Esophagus muscularis mucosa (tissue), 4 donors: ENCODE measurements at regions not wholly inside any gene's neighbourhood (a gene's known extent, or its start where the extent isn't known, plus 50 kb on each side); places are given as distances from the start of the nearest gene placed in this dataset.

Source experiments
- DNase-seq: peaks from one replicate; pipeline ENCODE4 v3.0.0-alpha.2; 2017; ENCODE audit errors: extremely low spot score
- H3K27ac ChIP-seq, 4 donors: fragments of 200-600 bp; sonication (generic); replicated peaks in 1 of 4; 1 replicate in 3 of 4; 2 replicates in 1 of 4; pipeline ENCODE4 v1.5.1; 2016 to 2019; ENCODE audit warnings: mild to moderate bottlenecking in 1 of 4
- H3K27me3 ChIP-seq, 4 donors: fragments of 200-600 bp; sonication (generic); one replicate each; pipeline versions ENCODE4 v1.5.1 to v1.6.0; 2016 to 2019
- H3K36me3 ChIP-seq, 4 donors: fragments of 200-600 bp; sonication (generic); one replicate each; pipeline ENCODE4 v1.5.1; 2016 to 2019
- H3K4me1 ChIP-seq, 4 donors: fragments of 200-600 bp; sonication (generic); one replicate each; pipeline ENCODE4 v1.5.1; 2016 to 2019
- H3K4me3 ChIP-seq, 4 donors: fragments of 200-600 bp; sonication (generic); 1 replicate in 2 of 4; 2 replicates in 2 of 4; pipeline ENCODE4 v1.5.1; 2016 to 2019; ENCODE audit warnings: mild to moderate bottlenecking in 4 of 4, moderate library complexity in 1 of 4
- H3K9me3 ChIP-seq, 4 donors: fragments of 200-600 bp; sonication (generic); 1 replicate in 3 of 4; 2 replicates in 1 of 4; pipeline ENCODE4 v1.5.1; 2016 to 2019
- EP300 ChIP-seq: sonication (generic); formaldehyde crosslinking; IDR thresholded peaks from one replicate; pipeline ENCODE4 v1.6.1; 2017; ENCODE audit warnings: antibody characterized with exemption
- POLR2A ChIP-seq: fragments of 450-650 bp; IDR thresholded peaks from one replicate; pipeline ENCODE4 v1.6.1; 2017; ENCODE audit warnings: antibody characterized with exemption, moderate library complexity, mild to moderate bottlenecking, low read depth
- POLR2AphosphoS5 ChIP-seq, 2 donors: sonication (generic); formaldehyde crosslinking; IDR thresholded peaks; one replicate each; pipeline ENCODE4 v1.6.1; 2017; ENCODE audit warnings: antibody characterized with exemption in 2 of 2
- WGBS: methylation state at CpG from one replicate; pipeline ENCODE4 v1.1.5; 2018; 5-methylcytosine and 5-hydroxymethylcytosine counted together
- intact Hi-C: fragments of 100-400 bp; cut with DNase I; formaldehyde crosslinking; loops from one replicate; pipeline ENCODE4 v1.15.1; 2023
- TF ChIP-seq, protein P1 (sequence below), 3 experiments: fragments of 200-600 bp in 2 of 3; fragments of 450-650 bp in 1 of 3; sonication (generic) in 2 of 3; IDR thresholded peaks; one replicate each; pipeline ENCODE4 v1.5.1; 2017 to 2019; ENCODE audit warnings: antibody characterized with exemption in 3 of 3, mild to moderate bottlenecking in 2 of 3, moderate library complexity in 1 of 3

- Histone ChIP-seq H3K36me3 (no peaks in the 10 kb centered on the region), H3K27ac (no peak overlapping the region), H3K4me3 (no peak overlapping the region), H3K27me3 (no peaks in the 10 kb centered on the region), H3K4me1 (no peaks in the 10 kb centered on the region), H3K9me3 (no peaks in the 10 kb centered on the region)
- TF ChIP-seq POLR2AphosphoS5 (IDR thresholded peaks at IDR 0.05): no peak
- TF ChIP-seq, protein P1, sequence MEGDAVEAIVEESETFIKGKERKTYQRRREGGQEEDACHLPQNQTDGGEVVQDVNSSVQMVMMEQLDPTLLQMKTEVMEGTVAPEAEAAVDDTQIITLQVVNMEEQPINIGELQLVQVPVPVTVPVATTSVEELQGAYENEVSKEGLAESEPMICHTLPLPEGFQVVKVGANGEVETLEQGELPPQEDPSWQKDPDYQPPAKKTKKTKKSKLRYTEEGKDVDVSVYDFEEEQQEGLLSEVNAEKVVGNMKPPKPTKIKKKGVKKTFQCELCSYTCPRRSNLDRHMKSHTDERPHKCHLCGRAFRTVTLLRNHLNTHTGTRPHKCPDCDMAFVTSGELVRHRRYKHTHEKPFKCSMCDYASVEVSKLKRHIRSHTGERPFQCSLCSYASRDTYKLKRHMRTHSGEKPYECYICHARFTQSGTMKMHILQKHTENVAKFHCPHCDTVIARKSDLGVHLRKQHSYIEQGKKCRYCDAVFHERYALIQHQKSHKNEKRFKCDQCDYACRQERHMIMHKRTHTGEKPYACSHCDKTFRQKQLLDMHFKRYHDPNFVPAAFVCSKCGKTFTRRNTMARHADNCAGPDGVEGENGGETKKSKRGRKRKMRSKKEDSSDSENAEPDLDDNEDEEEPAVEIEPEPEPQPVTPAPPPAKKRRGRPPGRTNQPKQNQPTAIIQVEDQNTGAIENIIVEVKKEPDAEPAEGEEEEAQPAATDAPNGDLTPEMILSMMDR (IDR thresholded peaks at IDR 0.05): no peak
- no peak for TF ChIP-seq EP300
- no peak for TF ChIP-seq POLR2A
- intact Hi-C loops: no loop called here
- 76% methylated on average over 2 of the region's 2 CpGs for WGBS
- DNase-seq: no peak
These were observed 243.9 kb upstream of the POT1 start for GRCh38 chr7:125173571-125173970.

DNA sequence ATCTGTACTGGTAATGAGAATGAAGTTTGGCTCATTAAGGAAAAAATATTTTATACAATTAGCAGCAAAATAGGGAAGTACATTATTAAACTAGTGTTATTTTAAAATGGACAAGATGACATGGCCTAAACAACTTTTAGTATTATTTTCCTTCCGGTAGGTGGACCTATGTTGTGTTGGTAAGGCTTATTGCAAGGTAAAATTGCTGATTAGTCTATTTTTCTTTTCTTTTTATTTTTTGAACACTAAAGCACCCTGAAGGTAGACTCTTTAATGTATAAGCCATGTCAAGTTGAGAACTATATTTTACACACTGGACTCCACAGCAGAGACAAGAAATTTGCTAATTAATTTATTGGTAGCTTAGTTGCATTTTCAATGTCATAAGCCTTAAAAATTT lies 239.5 kb upstream of the POT1 start:
- Histone ChIP-seq H3K4me3 (no peak overlapping the region), H3K27me3 (no peaks in the 10 kb centered on the region), H3K9me3 (no peaks in the 10 kb centered on the region), H3K27ac (no peak overlapping the region), H3K4me1 (no peaks in the 10 kb centered on the region), H3K36me3 (no peaks in the 10 kb centered on the region)
- 96% methylated on average over 1 of the region's 1 CpG for WGBS
- intact Hi-C loops: no loop called here
- DNase-seq: no peak
- TF ChIP-seq POLR2A (no peak), POLR2AphosphoS5 (IDR thresholded peaks at IDR 0.05) (no peak), EP300 (no peak)
- TF ChIP-seq, protein P1 (IDR thresholded peaks at IDR 0.05): no peak

GRCh38 chr7:125154930-125155329 lies 225.3 kb upstream of the POT1 start:
- Histone ChIP-seq H3K9me3 (no peaks in the 10 kb centered on the region), H3K27ac (no peak overlapping the region), H3K4me3 (no peak overlapping the region), H3K27me3 (peaks cover 0 to 3% (median 0%) of the 10 kb centered on the region in 4 donors), H3K36me3 (no peaks in the 10 kb centered on the region), H3K4me1 (no peaks in the 10 kb centered on the region)
- 83% methylated on average over 1 of the region's 1 CpG for WGBS
- intact Hi-C loops: no loop called here
- DNase-seq: no peak
- TF ChIP-seq EP300 (no peak), POLR2AphosphoS5 (IDR thresholded peaks at IDR 0.05) (no peak), POLR2A (no peak)
- TF ChIP-seq, protein P1 (IDR thresholded peaks at IDR 0.05): no peak

GRCh38 chr7:125149151-125149550 lies 219.5 kb upstream of the POT1 start:
- TF ChIP-seq POLR2AphosphoS5 (IDR thresholded peaks at IDR 0.05): no peak
- TF ChIP-seq EP300: no peak
- TF ChIP-seq POLR2A: no peak
- TF ChIP-seq, protein P1 (IDR thresholded peaks at IDR 0.05): no peak
- Histone ChIP-seq H3K4me1 (no peaks in the 10 kb centered on the region), H3K27ac (no peak overlapping the region), H3K4me3 (no peak overlapping the region), H3K27me3 (no peaks in the 10 kb centered on the region), H3K36me3 (no peaks in the 10 kb centered on the region), H3K9me3 (no peaks in the 10 kb centered on the region)
- no peak for DNase-seq
- intact Hi-C loops: no loop called here
- WGBS: 52% methylated on average over 1 of the region's 1 CpG

- Histone ChIP-seq H3K27ac (no peak overlapping the region), H3K27me3 (no peaks in the 10 kb centered on the region), H3K36me3 (no peaks in the 10 kb centered on the region), H3K4me3 (no peak overlapping the region), H3K4me1 (no peaks in the 10 kb centered on the region), H3K9me3 (no peaks in the 10 kb centered on the region)
- no peak for DNase-seq
- intact Hi-C loops: no loop called here
- TF ChIP-seq EP300: no peak
- TF ChIP-seq, protein P1 (IDR thresholded peaks at IDR 0.05): no peak
- no peak for TF ChIP-seq POLR2AphosphoS5 (IDR thresholded peaks at IDR 0.05)
- no peak for TF ChIP-seq POLR2A
- WGBS: 21% methylated on average over 2 of the region's 2 CpGs
These were observed 217.4 kb upstream of the POT1 start for GRCh38 chr7:125147047-125147446.
